NCI-H2227 (cell line): ENCODE measurements at regions not wholly inside any gene's neighbourhood (a gene's known extent, or its start where the extent isn't known, plus 50 kb on each side); places are given as distances from the start of the nearest gene placed in this dataset.
"Not testable (repeated sequence)": the region's sequence is repeated elsewhere in the genome, so short reads cannot be mapped to it uniquely, and the experiment has no call there.

Source experiments
- DNase-seq: peaks from one replicate; lab custom pipeline; 2025; ENCODE audit not compliant: unreplicated experiment; lab: John Stamatoyannopoulos, UW

- no peak for DNase-seq
These were observed 74.0 kb downstream of the GATA3 start for GRCh38 chr10:8128511-8128910.

- DNase-seq, result no peak
These were observed 75.0 kb downstream of the GATA3 start for GRCh38 chr10:8129438-8129837.

- DNase-seq, result no peak
These were observed 76.8 kb downstream of the GATA3 start for GRCh38 chr10:8130973-8131911.

- no peak for DNase-seq
These were observed 78.7 kb downstream of the GATA3 start for GRCh38 chr10:8133146-8133545.

- DNase-seq, result no peak
These were observed 82.2 kb downstream of the GATA3 start for GRCh38 chr10:8136736-8137135.

GRCh38 chr10:8137272-8137681, 82.8 kb downstream of the GATA3 start:
- DNase-seq, result no peak

- DNase-seq, result no peak
These were observed 83.2 kb downstream of the GATA3 start for GRCh38 chr10:8137726-8138125.

- no peak for DNase-seq
These were observed 84.0 kb downstream of the GATA3 start for GRCh38 chr10:8138471-8138870.

GRCh38 chr10:8144496-8144895, 90.0 kb downstream of the GATA3 start:
- DNase-seq, result no peak

GRCh38 chr10:8146650-8147049, 92.2 kb downstream of the GATA3 start:
- no peak for DNase-seq

GRCh38 chr10:8149991-8150390, 95.5 kb downstream of the GATA3 start:
- no peak for DNase-seq

GRCh38 chr10:8150401-8150905, 96.0 kb downstream of the GATA3 start:
- DNase-seq, result no peak

GRCh38 chr10:8151086-8151485, 96.6 kb downstream of the GATA3 start:
- no peak for DNase-seq

GRCh38 chr10:8156918-8157317, 102.4 kb downstream of the GATA3 start:
- no peak for DNase-seq

- DNase-seq, result no peak
These were observed 103.9 kb downstream of the GATA3 start for GRCh38 chr10:8158193-8159071.

GRCh38 chr10:8159341-8160165, 105.1 kb downstream of the GATA3 start:
- no peak for DNase-seq

- DNase-seq, result no peak
These were observed 109.3 kb downstream of the GATA3 start for GRCh38 chr10:8163824-8164223.

GRCh38 chr10:8164640-8165039, 110.2 kb downstream of the GATA3 start:
- not testable (repeated sequence) for DNase-seq

- DNase-seq, result no peak
These were observed 114.3 kb downstream of the GATA3 start for GRCh38 chr10:8168836-8169235.

GRCh38 chr10:8171008-8171407, 116.5 kb downstream of the GATA3 start:
- DNase-seq, result no peak

- no peak for DNase-seq
These were observed 118.1 kb downstream of the GATA3 start for GRCh38 chr10:8172604-8173003.
